ENCODE measurements at regions not wholly inside any gene's neighbourhood (a gene's known extent, or its start where the extent isn't known, plus 50 kb on each side); places are given as distances from the start of the nearest gene placed in this dataset.

DNA sequence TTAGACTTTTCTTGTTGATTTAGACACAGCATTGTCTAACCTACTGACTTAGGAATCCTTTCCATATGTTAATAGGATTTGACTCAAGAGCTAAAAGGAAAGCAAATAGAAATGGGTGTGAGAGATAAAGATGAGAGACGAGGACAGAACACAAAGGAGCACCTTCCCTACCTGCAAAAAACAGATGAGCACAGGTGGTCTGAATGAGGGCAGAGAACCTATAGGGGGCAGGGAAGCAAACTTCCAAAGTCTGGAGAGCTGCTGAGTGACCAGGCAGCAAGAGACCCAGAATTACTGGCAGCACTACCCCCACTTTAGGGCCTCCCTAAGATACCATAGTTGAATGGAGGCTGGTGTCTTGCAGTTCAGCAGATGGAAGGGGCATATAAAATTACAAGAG lies 98.1 kb upstream of the CTNNB1 start:
- TF ChIP-seq, protein P1, sequence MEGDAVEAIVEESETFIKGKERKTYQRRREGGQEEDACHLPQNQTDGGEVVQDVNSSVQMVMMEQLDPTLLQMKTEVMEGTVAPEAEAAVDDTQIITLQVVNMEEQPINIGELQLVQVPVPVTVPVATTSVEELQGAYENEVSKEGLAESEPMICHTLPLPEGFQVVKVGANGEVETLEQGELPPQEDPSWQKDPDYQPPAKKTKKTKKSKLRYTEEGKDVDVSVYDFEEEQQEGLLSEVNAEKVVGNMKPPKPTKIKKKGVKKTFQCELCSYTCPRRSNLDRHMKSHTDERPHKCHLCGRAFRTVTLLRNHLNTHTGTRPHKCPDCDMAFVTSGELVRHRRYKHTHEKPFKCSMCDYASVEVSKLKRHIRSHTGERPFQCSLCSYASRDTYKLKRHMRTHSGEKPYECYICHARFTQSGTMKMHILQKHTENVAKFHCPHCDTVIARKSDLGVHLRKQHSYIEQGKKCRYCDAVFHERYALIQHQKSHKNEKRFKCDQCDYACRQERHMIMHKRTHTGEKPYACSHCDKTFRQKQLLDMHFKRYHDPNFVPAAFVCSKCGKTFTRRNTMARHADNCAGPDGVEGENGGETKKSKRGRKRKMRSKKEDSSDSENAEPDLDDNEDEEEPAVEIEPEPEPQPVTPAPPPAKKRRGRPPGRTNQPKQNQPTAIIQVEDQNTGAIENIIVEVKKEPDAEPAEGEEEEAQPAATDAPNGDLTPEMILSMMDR (IDR thresholded peaks at IDR 0.05; ENCODE audit: extremely low read depth, low read depth, low read length) = no peak
- no peak for DNase-seq (ENCODE audit: insufficient read length, low spot score, missing footprints)
- Histone ChIP-seq H4K20me1 (ENCODE audit: insufficient read depth, low read length) (no peaks in the 10 kb centered on the region), H3K79me2 (ENCODE audit: insufficient read depth, low read length) (no peaks in the 10 kb centered on the region), H3K4me2 (ENCODE audit: insufficient read depth, low read length) (no peak overlapping the region), H3K27me3 (ENCODE audit: insufficient read depth, low read length) (peaks cover 4% of the 10 kb centered on the region), H2AFZ (ENCODE audit: low read length) (no peak overlapping the region), H3K4me1 (ENCODE audit: insufficient read depth, low read length) (no peaks in the 10 kb centered on the region), H3K36me3 (ENCODE audit: insufficient read depth, low read length) (no peaks in the 10 kb centered on the region), H3K9me3 (ENCODE audit: low read depth, low read length) (no peaks in the 10 kb centered on the region), H3K27ac (ENCODE audit: low read depth, low read length) (no peak overlapping the region), H3K4me3 (ENCODE audit: insufficient read depth, low read length) (no peak overlapping the region)

GRCh38 chr3:41102053-41102556 lies 97.2 kb upstream of the CTNNB1 start:
- Histone ChIP-seq H4K20me1 (ENCODE audit: insufficient read depth, low read length) (no peaks in the 10 kb centered on the region), H3K4me3 (ENCODE audit: insufficient read depth, low read length) (no peak overlapping the region), H3K36me3 (ENCODE audit: insufficient read depth, low read length) (no peaks in the 10 kb centered on the region), H3K79me2 (ENCODE audit: insufficient read depth, low read length) (no peaks in the 10 kb centered on the region), H2AFZ (ENCODE audit: low read length) (no peak overlapping the region), H3K9me3 (ENCODE audit: low read depth, low read length) (no peaks in the 10 kb centered on the region), H3K27me3 (ENCODE audit: insufficient read depth, low read length) (peaks cover 4% of the 10 kb centered on the region), H3K27ac (ENCODE audit: low read depth, low read length) (no peak overlapping the region), H3K4me1 (ENCODE audit: insufficient read depth, low read length) (no peaks in the 10 kb centered on the region), H3K4me2 (ENCODE audit: insufficient read depth, low read length) (no peak overlapping the region)
- TF ChIP-seq, protein P1 (IDR thresholded peaks at IDR 0.05; ENCODE audit: extremely low read depth, low read depth, low read length) = no peak
- DNase-seq (ENCODE audit: insufficient read length, low spot score, missing footprints) = no peak

DNA sequence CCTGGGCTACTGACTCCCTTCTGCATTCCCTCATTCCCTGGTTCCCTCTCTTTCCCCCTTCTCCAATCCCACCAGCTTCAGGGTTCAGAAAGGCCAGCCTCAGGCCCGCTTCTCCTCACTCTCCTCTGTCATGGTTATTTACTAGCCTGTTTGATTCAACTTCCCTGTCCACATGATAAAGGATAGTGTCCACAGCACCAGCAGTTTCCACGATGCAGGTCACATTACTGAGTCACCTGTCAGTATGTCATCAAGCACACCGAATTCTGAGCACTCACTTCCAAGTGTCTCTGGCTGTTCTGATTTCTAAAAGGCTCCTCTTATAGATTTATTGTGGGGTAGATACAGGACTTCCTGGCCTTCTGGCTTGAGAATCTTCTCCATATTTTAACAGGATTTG lies 96.6 kb upstream of the CTNNB1 start:
- Histone ChIP-seq H2AFZ (ENCODE audit: low read length) (no peak overlapping the region), H3K27me3 (ENCODE audit: insufficient read depth, low read length) (peaks cover 4% of the 10 kb centered on the region), H4K20me1 (ENCODE audit: insufficient read depth, low read length) (no peaks in the 10 kb centered on the region), H3K9me3 (ENCODE audit: low read depth, low read length) (no peaks in the 10 kb centered on the region), H3K79me2 (ENCODE audit: insufficient read depth, low read length) (no peaks in the 10 kb centered on the region), H3K4me2 (ENCODE audit: insufficient read depth, low read length) (no peak overlapping the region), H3K4me3 (ENCODE audit: insufficient read depth, low read length) (no peak overlapping the region), H3K4me1 (ENCODE audit: insufficient read depth, low read length) (no peaks in the 10 kb centered on the region), H3K36me3 (ENCODE audit: insufficient read depth, low read length) (no peaks in the 10 kb centered on the region), H3K27ac (ENCODE audit: low read depth, low read length) (no peak overlapping the region)
- TF ChIP-seq, protein P1 (IDR thresholded peaks at IDR 0.05; ENCODE audit: extremely low read depth, low read depth, low read length) = no peak
- DNase-seq (ENCODE audit: insufficient read length, low spot score, missing footprints) = no peak

DNA sequence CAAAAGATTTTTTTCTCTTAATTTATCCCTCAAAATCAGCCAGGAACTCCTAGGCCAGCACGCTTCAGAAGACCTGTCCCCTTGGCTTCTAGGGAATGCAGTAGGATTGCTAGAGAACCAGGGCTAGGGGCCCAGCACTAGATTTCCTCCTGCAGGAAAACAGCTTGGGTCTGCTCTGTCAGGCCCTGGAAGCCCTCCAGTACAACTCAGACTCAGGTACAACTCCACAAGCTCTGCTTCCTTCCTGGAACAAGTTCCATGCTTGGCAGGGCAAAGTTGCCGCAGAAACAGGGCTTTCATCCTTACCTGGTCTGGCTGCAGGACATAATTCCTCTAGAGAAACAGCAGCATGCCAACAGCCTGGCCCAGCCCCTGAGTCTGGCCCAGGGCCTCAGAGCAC lies 96.1 kb upstream of the CTNNB1 start:
- TF ChIP-seq, protein P1 (IDR thresholded peaks at IDR 0.05; ENCODE audit: extremely low read depth, low read depth, low read length) = no peak
- no peak overlapping the region for H2AFZ ChIP-seq (ENCODE audit: low read length)
- H3K27ac ChIP-seq (ENCODE audit: low read depth, low read length) = no peak overlapping the region
- no peak for DNase-seq (ENCODE audit: insufficient read length, low spot score, missing footprints)
- H3K4me3 ChIP-seq (ENCODE audit: insufficient read depth, low read length) = no peak overlapping the region
- no peaks in the 10 kb centered on the region for H3K79me2 ChIP-seq (ENCODE audit: insufficient read depth, low read length)
- H3K4me2 ChIP-seq (ENCODE audit: insufficient read depth, low read length) = no peak overlapping the region
- no peaks in the 10 kb centered on the region for H4K20me1 ChIP-seq (ENCODE audit: insufficient read depth, low read length)
- H3K4me1 ChIP-seq (ENCODE audit: insufficient read depth, low read length) = no peaks in the 10 kb centered on the region
- H3K9me3 ChIP-seq (ENCODE audit: low read depth, low read length) = no peaks in the 10 kb centered on the region
- no peaks in the 10 kb centered on the region for H3K36me3 ChIP-seq (ENCODE audit: insufficient read depth, low read length)
- H3K27me3 ChIP-seq (ENCODE audit: insufficient read depth, low read length) = peaks cover 4% of the 10 kb centered on the region
